Endothelial cell of umbilical vein (primary cell): ENCODE measurements at regions not wholly inside any gene's neighbourhood (a gene's known extent, or its start where the extent isn't known, plus 50 kb on each side); places are given as distances from the start of the nearest gene placed in this dataset.

Experiments
- BruUV-seq: library from RNA; stranded (reverse); fragments of 400-500 nt; replicated peaks from 2 replicates; lab custom pipeline; 2021; lab: Mats Ljungman, UMichigan
- CTCF ChIA-PET: fragments of 300-600, 350-600 bp; sonication (Branson Sonifier 250); formaldehyde crosslinking; loops from one replicate; lab custom pipeline; 2021; ENCODE audit warnings: antibody characterized with exemption, inconsistent platforms; lab: Charles Lee
- POLR2A ChIA-PET: fragments of 300-600, 350-600 bp; sonication (Branson Sonifier 250); formaldehyde crosslinking; loops from one replicate; lab custom pipeline; 2021; ENCODE audit warnings: antibody characterized with exemption, inconsistent platforms; lab: Charles Lee
- DNase-seq: peaks from one replicate; pipeline ENCODE4 v3.0.0-alpha.2; 2011; ENCODE audit warnings: low read depth, low spot score
- FAIRE-seq: peaks from 2 replicates; lab custom pipeline; 2011; peaks lifted over from hg19 to GRCh38; lab: Jason Lieb, UNC
- H2AFZ ChIP-seq: 2 replicates; pipeline ENCODE4 v1.6.0; 2012; ENCODE audit warnings: low read depth, low read length, control low read depth, inconsistent platforms
- H3K27ac ChIP-seq: 2 replicates; pipeline ENCODE4 v1.5.1; 2011; ENCODE audit warnings: low read depth, mild to moderate bottlenecking, control low read depth, low read length, moderate library complexity; ENCODE audit not compliant: insufficient read depth
- H3K27me3 ChIP-seq, 2 experiments: 2 replicates each; pipeline versions ENCODE4 v1.6.0 to v1.6.1; 2011; ENCODE audit warnings: low read length in 2 of 2, mixed read lengths in 1 of 2; ENCODE audit not compliant: control insufficient read depth in 2 of 2, insufficient read depth in 2 of 2
- H3K36me3 ChIP-seq, 2 experiments: 2 replicates in 1 of 2; 3 replicates in 1 of 2; pipeline ENCODE4 v1.5.1; 2011; ENCODE audit warnings: low read length in 2 of 2, mild to moderate bottlenecking in 1 of 2, moderate library complexity in 1 of 2; ENCODE audit not compliant: control insufficient read depth in 2 of 2, insufficient read depth in 2 of 2; ENCODE audit errors: extremely low read depth in 1 of 2
- H3K4me1 ChIP-seq: 3 replicates; pipeline ENCODE4 v1.5.1; 2011; ENCODE audit warnings: mild to moderate bottlenecking, low read length; ENCODE audit not compliant: control insufficient read depth, insufficient read depth; ENCODE audit errors: extremely low read depth
- H3K4me2 ChIP-seq: 2 replicates; pipeline ENCODE4 v1.6.1; 2011; ENCODE audit warnings: low read length, control low read depth, mixed read lengths; ENCODE audit not compliant: insufficient read depth
- H3K4me3 ChIP-seq, 3 experiments: fragments of 200-600 bp in 1 of 3; sonication (generic), shearing (Covaris generic) in 1 of 3; replicated peaks in 1 of 3; 2 replicates each; pipeline ENCODE4 v1.5.1; 2011 to 2016; ENCODE audit warnings: control low read depth in 3 of 3, low read length in 3 of 3, mild to moderate bottlenecking in 2 of 3, inconsistent platforms in 1 of 3, low read depth in 1 of 3, moderate library complexity in 1 of 3; ENCODE audit not compliant: insufficient read depth in 1 of 3
- H3K79me2 ChIP-seq: 2 replicates; pipeline ENCODE4 v1.6.0; 2012; ENCODE audit warnings: low read length, inconsistent platforms; ENCODE audit not compliant: control insufficient read depth, insufficient read depth
- H3K9ac ChIP-seq: replicated peaks from 2 replicates; pipeline ENCODE3; 2011; ENCODE audit warnings: low read length, control low read depth; ENCODE audit not compliant: insufficient read depth; ENCODE audit errors: extremely low read depth
- H3K9me1 ChIP-seq: replicated peaks from 3 replicates; pipeline ENCODE4 v1.6.0; 2011; ENCODE audit warnings: mild to moderate bottlenecking, low read length; ENCODE audit not compliant: control insufficient read depth, insufficient read depth; ENCODE audit errors: extremely low read depth
- H3K9me3 ChIP-seq: replicated peaks from 2 replicates; pipeline ENCODE4 v1.5.1; 2012; ENCODE audit warnings: low read length, inconsistent platforms; ENCODE audit not compliant: control insufficient read depth, insufficient read depth
- H4K20me1 ChIP-seq: replicated peaks from 2 replicates; pipeline ENCODE3; 2011; ENCODE audit warnings: mild to moderate bottlenecking, low read length; ENCODE audit not compliant: control insufficient read depth, insufficient read depth; ENCODE audit errors: extremely low read depth
- CTCF ChIP-seq, 2 donors: IDR thresholded peaks; 1 replicate in 1 of 2; 2 replicates in 1 of 2; pipeline ENCODE4 v1.5.1; 2011; ENCODE audit warnings: low read length in 2 of 2, mild to moderate bottlenecking in 2 of 2, moderate library complexity in 2 of 2, control low read depth in 1 of 2, inconsistent platforms in 1 of 2, low read depth in 1 of 2; ENCODE audit not compliant: insufficient read depth in 1 of 2; ENCODE audit errors: extremely low read depth in 1 of 2
- EZH2 ChIP-seq: IDR thresholded peaks from 2 replicates; pipeline ENCODE4 v1.6.1; 2012; ENCODE audit warnings: borderline replicate concordance, low read depth, mild to moderate bottlenecking, moderate library complexity, low read length, inconsistent platforms; ENCODE audit not compliant: severe bottlenecking
- FOS ChIP-seq: IDR thresholded peaks from 2 replicates; pipeline ENCODE4 v1.6.1; 2011; ENCODE audit warnings: mild to moderate bottlenecking, low read length, moderate library complexity, borderline replicate concordance; ENCODE audit not compliant: insufficient read depth
- GATA2 ChIP-seq: IDR thresholded peaks from 2 replicates; pipeline ENCODE4 v1.7.0; 2011; ENCODE audit warnings: low read depth, mild to moderate bottlenecking, moderate library complexity, mixed read lengths, low read length; ENCODE audit not compliant: insufficient read length, insufficient read depth
- JUN ChIP-seq: IDR thresholded peaks from 2 replicates; pipeline ENCODE4 v1.6.1; 2011; ENCODE audit warnings: borderline replicate concordance, low read depth; ENCODE audit not compliant: insufficient read length, insufficient read depth
- MAX ChIP-seq: IDR thresholded peaks from 2 replicates; pipeline ENCODE4 v1.6.1; 2011; ENCODE audit not compliant: insufficient read depth, insufficient read length
- MYC ChIP-seq: IDR thresholded peaks from one replicate; pipeline ENCODE4 v1.6.1; 2011; ENCODE audit warnings: mild to moderate bottlenecking, low read depth, low read length
- POLR2A ChIP-seq: IDR thresholded peaks from 2 replicates; pipeline ENCODE4 v1.6.1; 2012; ENCODE audit warnings: low read depth, mild to moderate bottlenecking, control low read depth, low read length
- POLR2AphosphoS5 ChIP-seq: IDR thresholded peaks from 2 replicates; pipeline ENCODE4 v1.6.1; 2012; ENCODE audit warnings: low read depth, mild to moderate bottlenecking, control low read depth, low read length, moderate library complexity; ENCODE audit not compliant: insufficient read depth
- dilution Hi-C: fragments of 300-500 bp; cut with MboI; formaldehyde crosslinking; loops from one replicate; pipeline ENCODE4 v1.15.0; 2019; ENCODE audit warnings: low sequenced_read_pairs; ENCODE audit not compliant: extremely low pct_ligation_motif_present
- intact Hi-C: fragments of 100-400 bp; cut with micrococcal nuclease; formaldehyde crosslinking; loops from one replicate; pipeline ENCODE4 v1.10.0; 2022

- H3K4me1 ChIP-seq: no peaks in the 10 kb centered on the region
- H3K4me3 ChIP-seq: no peak overlapping the region
- no peaks in the 10 kb centered on the region for H3K9me1 ChIP-seq
- no peak overlapping the region for H3K27ac ChIP-seq
- dilution Hi-C loops (no loop called here), intact Hi-C loops (no loop called here)
- H3K9ac ChIP-seq: no peak overlapping the region
- FAIRE-seq: no peak
- no peak overlapping the region for H3K4me2 ChIP-seq
- no peaks in the 10 kb centered on the region for H3K36me3 ChIP-seq
- no peaks in the 10 kb centered on the region for H3K9me3 ChIP-seq
- ChIA-PET CTCF (no interaction called here), POLR2A (no interaction called here)
- no peak for TF ChIP-seq MYC
- TF ChIP-seq POLR2AphosphoS5: no peak
- no peak for TF ChIP-seq JUN
- TF ChIP-seq EZH2: no peak
- no peaks in the 10 kb centered on the region for H3K79me2 ChIP-seq
- no TSS peak for BruUV-seq
- H2AFZ ChIP-seq: no peak overlapping the region
- DNase-seq: no peak
- H3K27me3 ChIP-seq: no peaks in the 10 kb centered on the region
- H4K20me1 ChIP-seq: no peaks in the 10 kb centered on the region
These were observed 124.9 kb downstream of the UTP18 start for GRCh38 chr17:51385208-51385607.

- H2AFZ ChIP-seq: no peak overlapping the region
- H3K9me1 ChIP-seq: no peaks in the 10 kb centered on the region
- POLR2A ChIA-PET: no interaction called here
- DNase-seq (no peak), FAIRE-seq (no peak)
- H3K36me3 ChIP-seq: no peaks in the 10 kb centered on the region
- no peak overlapping the region for H3K27ac ChIP-seq
- H3K4me2 ChIP-seq: no peak overlapping the region
- no peak for TF ChIP-seq POLR2AphosphoS5
- no peak for TF ChIP-seq POLR2A
- no peak for TF ChIP-seq JUN
- TF ChIP-seq MYC: no peak
- no peak for TF ChIP-seq EZH2
- no peak for TF ChIP-seq CTCF (IDR thresholded peaks at IDR 0.05; ENCODE audit: extremely low read depth in 1 of 2, insufficient read depth in 1 of 2, low read depth in 1 of 2, low read length in 2 of 2)
- TF ChIP-seq MAX: no peak
- no peak for TF ChIP-seq FOS
- TF ChIP-seq GATA2: no peak
- H3K4me3 ChIP-seq: no peak overlapping the region
- CTCF ChIA-PET: no interaction called here
- H3K9ac ChIP-seq: no peak overlapping the region
- BruUV-seq: no TSS peak
- intact Hi-C loops: no loop called here
- H4K20me1 ChIP-seq: no peaks in the 10 kb centered on the region
- no peaks in the 10 kb centered on the region for H3K4me1 ChIP-seq
- dilution Hi-C loops: no loop called here
- H3K79me2 ChIP-seq: no peaks in the 10 kb centered on the region
- H3K27me3 ChIP-seq: no peaks in the 10 kb centered on the region
- H3K9me3 ChIP-seq: no peaks in the 10 kb centered on the region
These were observed 127.2 kb downstream of the UTP18 start for GRCh38 chr17:51387582-51387981.
